HG03571 (cell line): ENCODE measurements at regions not wholly inside any gene's neighbourhood (a gene's known extent, or its start where the extent isn't known, plus 50 kb on each side); places are given as distances from the start of the nearest gene placed in this dataset.
"Not testable (repeated sequence)": the region's sequence is repeated elsewhere in the genome, so short reads cannot be mapped to it uniquely, and the experiment has no call there.

Source experiments
- ATAC-seq: cut with Tn5 transposase; IDR thresholded peaks from one replicate; pipeline ENCODE4 v1.9.1; 2021; ENCODE audit not compliant: unreplicated experiment

DNA sequence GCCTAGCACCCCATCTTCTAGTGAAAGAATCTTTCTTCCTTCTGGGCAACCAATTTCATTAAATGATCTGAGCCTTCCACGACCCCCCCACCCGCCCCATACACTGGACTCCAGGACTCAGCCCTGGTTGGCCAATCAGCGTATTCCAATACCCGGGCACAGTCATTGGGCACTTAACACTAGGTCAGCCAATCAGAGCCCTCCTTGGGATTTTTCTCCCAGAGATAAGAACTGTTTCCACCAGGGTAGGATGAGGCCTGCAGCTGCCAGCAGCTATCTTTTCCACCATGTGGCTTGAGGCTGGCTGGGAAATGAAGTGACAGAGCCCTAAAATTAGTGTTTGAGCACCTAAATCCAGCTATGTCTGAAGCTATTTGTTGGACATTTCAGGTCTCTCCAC lies 418.8 kb downstream of the BCOR start:
- ATAC-seq, result no peak

DNA sequence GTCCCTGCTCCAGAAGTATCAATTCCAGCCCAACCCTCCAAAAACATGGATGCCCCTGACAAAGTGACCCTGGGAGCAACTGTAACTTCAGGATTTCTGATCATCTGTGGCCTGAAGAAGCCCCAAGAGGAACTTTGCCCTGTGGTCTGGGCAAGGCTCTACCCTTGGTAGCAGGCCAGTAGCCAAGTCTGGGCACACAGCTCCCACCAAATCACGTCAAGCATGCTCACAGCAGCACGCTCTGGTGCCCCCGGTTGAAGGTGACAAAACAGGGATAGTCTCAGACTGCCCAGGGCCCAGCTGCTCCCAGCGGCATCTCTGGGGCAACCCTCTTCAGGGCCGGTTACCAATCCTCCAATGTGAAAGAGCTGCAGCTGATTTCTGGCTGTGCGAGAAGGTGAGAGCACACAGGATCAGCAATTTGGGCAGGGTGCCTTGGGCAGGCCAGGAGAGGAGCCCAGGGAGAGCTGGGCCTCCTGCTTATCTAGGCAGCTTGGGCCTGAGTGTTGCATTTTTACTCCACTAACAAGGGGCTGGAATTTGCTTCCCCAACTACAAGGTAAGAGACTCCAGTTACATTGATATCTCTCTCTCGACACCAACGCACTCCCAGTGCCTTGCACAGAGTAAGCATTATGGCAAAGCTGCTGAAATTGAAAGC lies 418.1 kb downstream of the BCOR start:
- no peak for ATAC-seq

DNA sequence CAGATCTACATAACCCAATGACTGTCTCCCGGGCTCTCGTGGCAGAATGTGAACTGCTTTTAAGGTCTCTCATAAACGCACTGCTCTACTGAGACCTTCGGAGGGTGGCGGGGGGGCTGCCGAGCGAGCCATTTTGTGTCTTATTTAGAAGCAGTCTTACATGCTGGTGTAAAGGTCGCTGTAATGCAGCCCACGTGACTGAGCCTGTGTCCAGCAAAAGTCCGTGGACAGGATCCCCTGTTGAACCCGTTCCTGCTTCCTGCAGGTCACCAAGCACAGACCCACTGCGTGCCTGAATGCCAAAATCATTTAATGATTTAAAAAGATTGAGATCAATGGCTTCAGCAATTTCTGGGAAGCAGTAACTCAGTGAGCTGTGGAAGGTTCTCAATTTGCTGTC lies 415.9 kb downstream of the BCOR start:
- no peak for ATAC-seq

DNA sequence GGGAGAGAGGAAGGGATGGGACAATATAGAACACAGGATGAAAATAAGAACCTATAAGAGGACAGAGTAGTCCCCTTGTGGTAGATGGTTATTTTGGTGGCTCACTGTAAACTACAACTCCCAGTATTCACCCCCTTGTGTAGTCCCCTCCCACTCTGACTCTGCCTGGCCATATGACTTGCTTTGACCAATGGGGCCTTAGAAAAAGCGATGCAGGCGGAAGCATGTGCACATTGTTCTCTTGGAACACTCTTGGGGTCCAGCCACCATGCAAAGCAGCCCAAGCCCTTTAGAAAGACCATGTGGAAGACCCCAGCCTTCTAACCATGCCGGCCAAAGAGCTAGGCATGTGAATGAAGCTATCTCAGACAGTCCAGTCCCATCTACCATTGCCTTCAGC lies 415.0 kb downstream of the BCOR start:
- no peak for ATAC-seq

DNA sequence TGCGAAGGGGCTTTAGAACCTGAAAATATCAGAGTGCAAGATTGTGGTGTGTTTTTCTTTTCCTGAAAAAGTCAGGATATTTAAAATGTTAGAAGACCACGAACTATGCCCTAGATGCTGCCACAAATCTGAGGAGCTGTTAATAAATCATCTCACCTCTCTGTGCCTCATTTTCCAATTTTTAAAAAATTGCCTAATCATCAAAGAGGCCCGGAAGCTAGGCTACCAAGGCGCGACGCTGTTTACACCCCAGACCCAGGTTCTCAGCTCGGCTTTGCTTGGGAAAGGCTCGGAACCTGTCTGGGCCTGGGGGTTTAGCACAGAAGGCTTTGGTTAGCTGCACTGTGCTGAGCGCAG lies 409.6 kb downstream of the BCOR start:
- no peak for ATAC-seq

DNA sequence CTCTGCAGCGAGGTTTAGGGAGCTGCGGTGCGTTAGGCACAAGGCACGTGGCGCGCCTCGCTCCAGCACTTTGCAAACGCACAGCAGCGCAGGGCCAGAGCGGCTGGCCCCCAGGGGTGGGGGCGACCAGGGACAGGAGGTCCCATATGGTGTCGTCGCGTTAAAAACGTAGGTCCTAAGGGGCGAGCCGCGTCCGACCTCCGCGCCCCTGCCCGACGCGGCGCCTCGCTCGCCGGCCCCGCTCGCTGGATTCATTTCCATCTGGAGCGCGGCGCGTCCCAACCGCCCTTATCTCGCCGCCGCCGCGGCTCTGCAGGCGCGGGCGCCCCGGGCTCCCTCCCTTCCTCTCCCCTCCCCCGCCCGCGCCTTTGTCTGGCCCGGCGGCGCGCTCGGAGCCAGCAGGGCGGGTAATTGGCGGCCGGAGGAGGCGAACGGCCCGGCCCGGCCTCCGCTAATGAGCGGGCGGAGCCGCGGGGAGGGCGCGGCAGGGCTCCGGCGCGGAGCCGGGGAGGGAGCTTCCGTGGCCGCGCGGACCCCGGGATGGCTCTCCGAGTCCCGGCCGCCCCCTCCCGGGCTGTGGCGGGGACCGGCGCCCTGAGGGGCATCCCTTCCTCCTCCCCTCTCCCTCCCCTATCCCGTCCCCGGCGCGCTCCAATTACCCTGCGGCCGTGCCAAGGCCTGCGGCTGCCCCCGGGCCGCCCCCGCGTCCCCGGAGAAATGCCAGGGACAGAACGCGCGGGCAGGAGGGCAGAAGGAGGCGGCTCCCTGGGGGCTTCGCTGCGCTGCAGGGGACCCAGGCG lies 409.0 kb downstream of the BCOR start:
- no peak for ATAC-seq

DNA sequence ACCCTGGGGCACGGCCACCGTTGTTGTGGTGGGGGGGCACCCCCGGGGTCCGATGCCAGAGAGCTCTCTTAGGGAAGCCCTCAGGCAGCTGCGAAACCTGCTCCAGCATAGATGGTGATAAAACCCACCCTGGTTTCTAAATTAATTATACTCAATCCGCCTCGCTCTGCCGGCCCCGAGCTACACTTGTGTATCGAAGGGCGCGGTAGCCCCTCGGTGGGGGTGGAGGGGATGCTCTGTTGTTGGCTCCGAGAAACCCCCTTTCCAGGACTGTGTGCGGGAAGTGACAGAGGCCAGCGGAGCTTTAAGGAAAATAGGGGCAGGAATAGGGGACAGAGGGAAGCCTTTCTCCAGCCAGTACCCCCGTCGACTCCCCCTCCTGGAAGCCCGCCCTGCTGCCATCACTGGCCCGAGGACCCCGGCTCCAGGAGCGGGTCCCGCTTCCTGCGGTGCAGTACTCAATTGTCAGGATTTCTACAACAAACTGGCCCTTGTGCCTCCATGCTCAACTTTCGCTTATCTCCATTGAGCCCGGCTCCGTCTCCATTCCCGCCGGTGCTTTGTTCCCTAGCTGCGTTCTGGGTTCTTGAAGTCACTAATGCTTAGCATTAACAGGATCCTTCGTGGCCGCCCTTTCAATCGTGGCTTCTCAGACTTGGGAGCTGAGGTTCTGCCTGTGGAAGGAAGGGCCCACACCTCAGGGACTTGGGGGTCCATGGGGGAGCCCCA lies 408.2 kb downstream of the BCOR start:
- ATAC-seq, result no peak

DNA sequence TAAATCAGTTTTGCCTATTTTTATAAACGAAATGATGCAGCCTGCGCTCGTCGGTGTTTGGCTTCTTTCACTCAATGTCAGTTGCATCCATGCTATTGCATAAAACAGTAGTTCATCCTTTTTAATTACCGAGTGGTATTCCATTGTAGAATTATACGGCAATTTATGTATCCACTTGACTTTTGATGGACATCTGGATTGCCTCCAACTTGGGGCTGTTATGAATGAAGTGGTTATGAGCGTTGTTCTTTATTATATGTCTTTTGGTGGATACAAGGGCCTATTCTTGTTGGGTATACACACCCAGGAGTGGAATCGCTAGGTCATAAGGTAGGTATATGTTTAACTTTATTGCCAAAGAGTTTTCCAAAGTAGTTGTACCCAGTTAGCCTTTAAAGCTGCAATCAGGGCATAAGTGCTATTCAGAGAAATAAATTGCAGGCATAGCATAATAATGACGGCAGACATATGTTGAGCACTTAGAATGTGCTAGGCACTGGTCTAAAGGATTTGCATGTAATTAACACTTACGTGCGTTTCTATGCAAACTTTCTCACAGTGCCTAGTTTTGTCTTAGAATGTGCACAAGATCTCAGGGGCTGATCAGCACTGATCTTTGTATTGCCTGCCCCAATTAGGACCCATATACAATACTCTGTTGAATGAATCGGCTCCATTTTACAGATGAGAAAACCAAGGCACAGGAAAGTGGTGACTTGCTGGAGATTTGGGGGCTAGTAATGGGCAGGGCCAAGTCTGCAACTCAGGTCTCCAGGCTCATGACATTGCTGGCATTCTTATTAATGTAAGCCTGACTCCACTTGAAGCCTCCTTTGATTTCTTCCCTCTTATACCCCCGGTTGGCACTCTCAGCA lies 407.0 kb downstream of the BCOR start:
- no peak for ATAC-seq

DNA sequence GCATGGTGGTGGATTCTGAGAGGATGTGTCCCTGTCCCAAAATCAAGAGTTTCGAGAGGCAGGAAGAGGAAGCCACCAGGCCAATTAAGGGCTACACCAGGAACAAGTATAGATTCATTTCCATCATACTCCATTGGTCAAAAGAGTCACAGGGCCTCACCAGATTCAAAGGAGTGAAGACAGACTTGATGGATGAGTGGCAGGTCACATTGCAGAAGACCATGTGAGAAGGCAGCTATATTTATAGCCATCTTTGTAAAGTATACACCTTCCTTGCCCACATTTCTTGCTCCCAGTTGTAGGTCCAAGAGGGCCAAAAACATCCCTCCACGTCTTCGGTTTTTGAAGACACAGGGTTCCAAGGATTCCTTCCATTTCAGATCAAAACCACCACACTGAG lies 406.0 kb downstream of the BCOR start:
- ATAC-seq, result no peak

DNA sequence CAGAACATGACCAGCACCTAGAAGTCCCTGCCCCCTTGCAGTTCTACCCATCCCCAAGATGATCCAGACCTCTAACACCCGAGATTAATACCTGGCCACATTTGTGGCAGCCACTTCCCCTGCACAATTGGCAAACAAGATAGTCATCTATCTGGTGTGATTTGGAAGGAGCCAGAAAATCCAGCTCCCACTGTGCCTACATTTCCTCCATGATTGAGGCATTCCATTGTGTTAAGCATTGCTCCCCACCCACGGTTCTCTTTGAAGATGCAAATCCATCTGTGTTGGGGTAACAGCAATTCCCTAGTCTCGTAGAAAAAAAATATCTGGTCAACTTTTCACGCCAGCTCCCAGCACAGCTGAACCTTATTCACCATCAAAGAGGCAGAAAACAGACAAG lies 405.0 kb downstream of the BCOR start:
- ATAC-seq, result no peak

DNA sequence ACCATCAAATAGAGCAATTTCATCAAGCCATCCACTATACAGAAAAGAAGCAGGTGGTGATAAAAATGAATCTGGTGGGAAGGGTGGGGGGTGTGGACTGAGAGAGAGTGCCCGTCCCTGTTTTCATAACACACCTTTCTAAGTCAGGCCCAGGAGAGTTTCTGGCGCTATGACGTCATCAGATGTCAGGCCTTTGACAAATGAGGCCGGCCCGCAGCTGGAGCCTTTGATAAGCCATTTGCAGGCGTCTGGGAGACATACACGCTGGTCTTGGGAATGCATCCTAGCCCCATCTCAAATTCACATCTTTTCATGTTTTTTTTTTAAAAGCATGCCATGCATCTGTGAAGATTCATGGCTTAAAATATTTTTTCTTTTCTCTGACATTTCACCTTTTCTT lies 404.5 kb downstream of the BCOR start:
- no peak for ATAC-seq

DNA sequence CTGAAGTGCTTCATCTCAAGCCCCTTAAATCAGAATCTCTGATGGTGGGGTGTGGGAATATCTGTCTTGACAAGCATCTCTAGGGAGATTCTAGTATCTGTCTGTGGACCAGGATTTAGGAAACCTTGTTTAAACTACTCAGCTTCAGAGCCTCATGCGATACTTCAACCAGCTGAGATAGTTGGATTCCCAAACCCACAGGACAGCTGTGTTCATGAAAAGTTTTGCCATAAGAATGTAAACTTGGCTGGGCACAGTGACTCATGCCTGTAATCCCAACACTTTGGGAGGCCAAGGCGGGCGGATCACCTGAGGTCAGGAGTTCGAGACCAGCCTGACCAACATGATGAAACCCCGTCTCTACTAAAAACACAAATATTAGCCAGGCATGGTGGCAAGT lies 395.1 kb downstream of the BCOR start:
- ATAC-seq, result not testable (repeated sequence)

DNA sequence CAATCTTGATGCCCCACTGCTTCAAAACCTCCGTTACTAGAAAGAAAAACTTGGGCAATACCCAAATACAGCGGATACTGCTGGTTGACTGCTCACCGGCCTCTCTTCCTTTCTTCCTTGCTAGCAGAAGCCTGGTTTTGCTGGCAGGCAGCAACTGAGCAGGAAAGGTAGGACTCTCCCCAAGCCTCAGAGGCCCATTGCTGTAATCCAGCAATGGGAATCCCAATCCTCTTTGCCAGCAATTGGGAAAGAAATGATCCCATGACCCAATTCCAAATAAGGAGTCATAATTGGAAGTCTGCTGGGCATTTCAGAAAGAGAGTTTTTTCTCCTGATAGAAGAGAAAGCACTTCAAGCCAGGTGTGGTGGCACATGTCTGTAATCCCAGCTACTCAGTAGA lies 394.5 kb downstream of the BCOR start:
- no peak for ATAC-seq

DNA sequence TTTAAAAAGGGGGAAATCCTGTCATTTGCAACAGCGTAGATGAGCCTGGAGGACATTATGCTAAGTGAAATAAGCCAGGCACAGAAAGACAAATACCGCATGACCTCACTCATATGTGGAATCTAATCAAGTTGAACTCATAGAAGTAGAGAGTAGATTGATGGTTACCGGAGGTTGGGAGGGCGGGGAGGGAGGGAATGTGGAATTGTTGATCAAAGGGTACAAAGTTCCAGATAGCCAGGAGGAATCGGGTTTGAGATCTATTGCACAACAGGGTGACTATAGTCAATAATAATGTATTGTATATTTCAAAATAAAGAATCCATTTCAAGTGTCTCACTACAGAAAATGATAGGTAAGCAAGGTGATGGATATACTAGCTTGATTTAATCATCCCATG lies 393.2 kb downstream of the BCOR start:
- no peak for ATAC-seq

DNA sequence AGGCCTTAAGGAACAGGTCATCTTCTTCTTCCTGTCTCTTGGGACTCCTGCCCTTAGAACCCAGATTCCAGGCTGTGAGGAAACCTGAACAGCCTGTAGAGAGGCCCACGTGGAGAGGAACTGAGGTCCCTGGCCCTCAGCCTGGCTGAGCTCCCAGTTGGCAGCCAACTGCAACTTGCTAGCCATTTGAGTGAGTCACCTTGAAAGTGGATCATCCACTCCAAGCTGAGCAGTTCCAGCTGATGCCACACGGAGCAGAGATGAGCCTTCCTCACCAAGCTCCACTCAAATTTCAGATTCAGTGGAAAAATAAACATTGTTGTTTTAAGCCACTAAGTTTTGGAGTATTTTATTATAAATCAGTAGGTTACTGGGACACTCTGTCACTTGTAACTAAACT lies 392.5 kb downstream of the BCOR start:
- ATAC-seq, result no peak

DNA sequence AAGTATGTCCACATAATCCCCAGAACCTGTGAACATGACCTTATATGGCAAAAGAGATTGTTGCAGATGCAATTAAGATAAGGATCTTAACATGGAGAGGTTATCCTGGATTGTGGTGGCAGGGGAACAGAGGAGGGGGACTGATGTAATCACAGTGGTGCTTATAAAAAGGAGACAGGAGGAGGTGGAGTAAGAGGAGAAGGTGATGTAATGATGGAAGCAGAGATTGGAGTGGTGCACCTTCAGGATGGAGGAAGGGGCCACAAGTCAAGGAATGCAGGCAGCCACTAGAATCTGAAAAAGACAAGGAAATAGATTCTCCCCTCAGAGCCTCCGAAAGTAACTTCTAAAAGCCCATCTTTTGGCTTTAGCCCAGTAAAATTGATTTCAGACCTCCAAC lies 388.4 kb downstream of the BCOR start:
- ATAC-seq, result no peak

DNA sequence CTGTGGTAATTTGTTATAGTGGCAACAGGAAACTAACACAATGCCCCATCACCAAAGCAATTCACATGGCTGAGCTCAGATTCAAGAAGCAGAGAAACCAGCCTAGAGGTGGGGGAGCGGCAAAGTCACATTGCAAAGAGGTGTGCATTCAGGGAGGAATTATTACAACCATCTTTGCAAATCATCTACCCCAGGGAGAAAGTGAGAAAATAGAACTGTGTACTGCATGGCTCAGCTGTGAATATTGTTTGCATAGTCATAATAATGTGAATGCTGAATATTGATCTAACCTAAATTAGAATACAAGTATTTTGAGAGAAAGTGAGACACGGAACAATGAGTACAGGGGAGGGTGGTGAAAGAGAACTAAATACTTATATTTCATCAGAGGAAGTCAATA lies 387.9 kb downstream of the BCOR start:
- no peak for ATAC-seq

DNA sequence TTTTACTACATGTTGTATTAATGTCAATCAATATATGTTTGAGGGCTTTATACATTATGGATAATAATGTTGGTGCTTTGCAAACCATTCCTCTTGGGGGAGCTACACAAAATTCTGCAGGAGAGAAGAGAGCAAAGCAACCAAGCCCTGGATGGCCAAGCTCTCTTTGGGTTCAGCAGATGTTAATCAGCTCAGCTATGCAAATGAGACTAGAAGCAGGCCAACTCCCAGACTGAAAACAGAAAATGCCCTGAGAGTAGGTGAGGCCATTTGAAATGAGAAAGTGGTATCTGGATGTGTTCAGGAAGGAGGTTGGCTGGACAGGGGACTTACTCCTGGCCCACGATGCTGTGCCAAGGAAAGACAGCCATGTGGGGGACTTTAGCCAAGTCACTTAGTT lies 387.0 kb downstream of the BCOR start:
- no peak for ATAC-seq

DNA sequence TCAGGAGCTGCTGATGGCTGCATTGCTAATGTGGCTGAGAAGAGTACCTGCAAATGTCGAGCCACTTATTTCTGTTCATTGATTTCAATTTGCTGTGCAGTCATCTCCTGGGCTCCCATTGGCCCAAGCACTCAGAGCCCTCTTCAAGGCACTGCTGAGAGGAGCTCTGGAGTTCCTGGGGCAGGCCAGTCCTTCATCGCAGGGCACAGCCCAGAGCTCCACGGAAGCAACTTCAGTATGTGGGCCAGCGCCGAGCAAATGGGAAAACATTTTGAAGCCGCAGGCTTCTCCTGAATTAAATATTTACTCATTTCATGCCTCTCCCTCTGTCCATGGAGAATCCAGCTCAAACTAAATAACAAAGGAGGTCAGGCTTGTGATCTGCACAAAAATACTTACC lies 383.3 kb downstream of the BCOR start:
- no peak for ATAC-seq

DNA sequence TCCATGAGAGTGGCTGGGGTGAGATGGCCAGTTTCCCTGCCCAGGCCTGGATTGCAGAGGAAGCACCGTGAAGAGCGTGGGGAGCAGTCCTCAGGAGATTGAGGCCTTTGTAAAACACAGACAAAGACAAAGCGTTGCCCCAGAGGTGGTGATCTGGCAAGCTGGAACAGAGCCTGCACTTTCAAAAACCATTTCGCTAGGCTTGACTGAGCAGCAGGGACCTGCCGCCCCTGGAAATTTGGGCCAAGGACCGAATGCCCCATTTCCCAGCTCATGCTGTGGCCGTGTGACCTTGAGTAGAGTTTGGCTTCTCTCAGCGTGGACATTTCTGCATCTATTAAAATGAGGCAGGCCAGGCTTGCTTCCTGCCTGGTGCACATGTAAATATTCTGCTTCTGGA lies 381.4 kb downstream of the BCOR start:
- ATAC-seq, result no peak

DNA sequence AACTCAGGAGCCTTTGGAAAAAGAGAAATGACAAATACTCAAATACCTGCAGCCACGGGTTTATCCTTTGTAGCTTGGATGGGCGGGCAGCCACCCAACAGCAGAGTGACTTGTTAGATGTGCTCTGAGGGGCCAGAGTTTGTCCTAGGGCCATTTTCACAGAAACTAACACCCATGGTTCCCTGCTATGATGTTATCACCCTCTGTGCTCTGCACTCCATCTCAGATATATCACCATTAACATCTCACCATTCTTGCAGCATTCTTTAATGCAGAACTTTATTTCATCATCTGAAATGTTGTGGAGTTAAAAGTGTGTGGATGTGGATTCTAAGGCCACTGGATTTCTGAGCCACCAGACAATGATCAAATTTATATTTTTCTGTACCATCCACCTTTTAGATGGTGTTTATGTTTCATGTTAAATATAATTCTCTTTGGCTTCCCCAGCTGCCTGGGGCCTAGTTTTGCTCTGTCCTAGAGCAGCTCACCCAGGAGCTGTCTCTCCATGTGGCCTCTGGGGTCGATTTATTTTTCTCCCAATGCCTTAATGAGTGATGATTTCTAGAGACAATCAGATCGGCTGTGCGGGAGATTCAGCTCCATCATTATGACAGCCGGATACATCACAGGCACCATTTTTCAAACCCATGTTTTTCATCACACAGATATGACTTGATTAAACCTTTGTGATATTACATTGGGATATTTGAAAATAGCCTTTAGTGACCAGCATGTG lies 380.8 kb downstream of the BCOR start:
- no peak for ATAC-seq
